A549 (cell line): ENCODE measurements at regions not wholly inside any gene's neighbourhood (a gene's known extent, or its start where the extent isn't known, plus 50 kb on each side); places are given as distances from the start of the nearest gene placed in this dataset.

ENCODE experiments used
- BHLHE40 ChIP-seq: IDR thresholded peaks from 2 replicates; pipeline ENCODE4 v1.6.1; 2012; ENCODE audit warnings: low read depth, low read length, inconsistent platforms
- EP300 ChIP-seq, 2 experiments: fragments of >200 bp; sonication (Bioruptor Twin); formaldehyde crosslinking; IDR thresholded peaks; 2 replicates in 1 of 2; 3 replicates in 1 of 2; pipeline ENCODE4 v1.6.1; 2016 to 2017
- ESRRA ChIP-seq: fragments of 150-350 bp; IDR thresholded peaks from 2 replicates; pipeline ENCODE4 v1.6.1; 2014; ENCODE audit warnings: mild to moderate bottlenecking, low read length, borderline replicate concordance
- HDAC2 ChIP-seq: fragments of 200-600 bp; sonication (generic); IDR thresholded peaks from 2 replicates; pipeline ENCODE4 v1.6.1; 2016
- KDM1A ChIP-seq: fragments of 200-600 bp; sonication (generic); IDR thresholded peaks from 2 replicates; pipeline ENCODE4 v1.6.1; 2016; ENCODE audit warnings: low read depth, mild to moderate bottlenecking
- MAFK ChIP-seq: fragments of 450-650 bp; IDR thresholded peaks from 2 replicates; pipeline ENCODE4 v1.6.1; 2014; ENCODE audit not compliant: partially characterized antibody
- POLR2A ChIP-seq: IDR thresholded peaks from 2 replicates; pipeline ENCODE4 v1.6.1; 2012; ENCODE audit warnings: mild to moderate bottlenecking, low read length
- RNF2 ChIP-seq: fragments of 200-600 bp; sonication (generic); IDR thresholded peaks from 2 replicates; pipeline ENCODE4 v1.6.1; 2016; ENCODE audit warnings: low read depth, mild to moderate bottlenecking, antibody characterized with exemption, moderate library complexity, borderline replicate concordance
- SREBF2 ChIP-seq: fragments of 450-650 bp; IDR thresholded peaks from 2 replicates; pipeline ENCODE4 v1.6.1; 2014; ENCODE audit warnings: mild to moderate bottlenecking, moderate library complexity
- TF ChIP-seq, protein P1 (sequence below): fragments of >200 bp; sonication (Bioruptor Twin); formaldehyde crosslinking; IDR thresholded peaks from 3 replicates; pipeline ENCODE4 v1.6.1; 2016
- TF ChIP-seq, protein P2 (sequence below): fragments of >200 bp; sonication (Bioruptor Twin); formaldehyde crosslinking; IDR thresholded peaks from 3 replicates; pipeline ENCODE4 v1.5.1; 2016
- TF ChIP-seq, protein P3 (sequence below): fragments of 200-600 bp; sonication (generic); IDR thresholded peaks from 2 replicates; pipeline ENCODE4 v1.6.1; 2016; ENCODE audit warnings: antibody characterized with exemption, mild to moderate bottlenecking, moderate library complexity

DNA sequence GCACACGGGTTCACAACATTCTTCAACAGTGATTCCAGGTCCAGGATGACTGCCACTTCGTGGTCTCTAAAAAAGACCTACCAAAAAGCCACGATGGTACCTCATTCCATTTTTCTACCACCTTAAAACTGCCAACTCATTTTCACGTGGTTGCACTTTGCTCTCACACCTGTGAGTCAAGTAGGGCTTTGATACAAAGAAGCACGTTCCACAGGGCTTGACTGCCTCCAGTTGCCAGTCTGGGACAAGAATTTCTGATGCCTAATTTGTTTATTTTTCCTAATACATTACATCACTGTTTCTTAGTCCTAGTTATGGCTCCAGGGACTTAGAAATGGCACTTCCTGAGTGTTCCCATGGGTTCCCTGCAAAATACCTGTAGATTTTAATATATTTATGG is 911.6 kb upstream of the EEF2KMT start:
- TF ChIP-seq, protein P1, sequence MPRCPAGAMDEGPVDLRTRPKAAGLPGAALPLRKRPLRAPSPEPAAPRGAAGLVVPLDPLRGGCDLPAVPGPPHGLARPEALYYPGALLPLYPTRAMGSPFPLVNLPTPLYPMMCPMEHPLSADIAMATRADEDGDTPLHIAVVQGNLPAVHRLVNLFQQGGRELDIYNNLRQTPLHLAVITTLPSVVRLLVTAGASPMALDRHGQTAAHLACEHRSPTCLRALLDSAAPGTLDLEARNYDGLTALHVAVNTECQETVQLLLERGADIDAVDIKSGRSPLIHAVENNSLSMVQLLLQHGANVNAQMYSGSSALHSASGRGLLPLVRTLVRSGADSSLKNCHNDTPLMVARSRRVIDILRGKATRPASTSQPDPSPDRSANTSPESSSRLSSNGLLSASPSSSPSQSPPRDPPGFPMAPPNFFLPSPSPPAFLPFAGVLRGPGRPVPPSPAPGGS = no peak
- TF ChIP-seq HDAC2 = no peak
- TF ChIP-seq, protein P2, sequence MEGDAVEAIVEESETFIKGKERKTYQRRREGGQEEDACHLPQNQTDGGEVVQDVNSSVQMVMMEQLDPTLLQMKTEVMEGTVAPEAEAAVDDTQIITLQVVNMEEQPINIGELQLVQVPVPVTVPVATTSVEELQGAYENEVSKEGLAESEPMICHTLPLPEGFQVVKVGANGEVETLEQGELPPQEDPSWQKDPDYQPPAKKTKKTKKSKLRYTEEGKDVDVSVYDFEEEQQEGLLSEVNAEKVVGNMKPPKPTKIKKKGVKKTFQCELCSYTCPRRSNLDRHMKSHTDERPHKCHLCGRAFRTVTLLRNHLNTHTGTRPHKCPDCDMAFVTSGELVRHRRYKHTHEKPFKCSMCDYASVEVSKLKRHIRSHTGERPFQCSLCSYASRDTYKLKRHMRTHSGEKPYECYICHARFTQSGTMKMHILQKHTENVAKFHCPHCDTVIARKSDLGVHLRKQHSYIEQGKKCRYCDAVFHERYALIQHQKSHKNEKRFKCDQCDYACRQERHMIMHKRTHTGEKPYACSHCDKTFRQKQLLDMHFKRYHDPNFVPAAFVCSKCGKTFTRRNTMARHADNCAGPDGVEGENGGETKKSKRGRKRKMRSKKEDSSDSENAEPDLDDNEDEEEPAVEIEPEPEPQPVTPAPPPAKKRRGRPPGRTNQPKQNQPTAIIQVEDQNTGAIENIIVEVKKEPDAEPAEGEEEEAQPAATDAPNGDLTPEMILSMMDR = no peak
- TF ChIP-seq ESRRA = no peak
- TF ChIP-seq, protein P3, sequence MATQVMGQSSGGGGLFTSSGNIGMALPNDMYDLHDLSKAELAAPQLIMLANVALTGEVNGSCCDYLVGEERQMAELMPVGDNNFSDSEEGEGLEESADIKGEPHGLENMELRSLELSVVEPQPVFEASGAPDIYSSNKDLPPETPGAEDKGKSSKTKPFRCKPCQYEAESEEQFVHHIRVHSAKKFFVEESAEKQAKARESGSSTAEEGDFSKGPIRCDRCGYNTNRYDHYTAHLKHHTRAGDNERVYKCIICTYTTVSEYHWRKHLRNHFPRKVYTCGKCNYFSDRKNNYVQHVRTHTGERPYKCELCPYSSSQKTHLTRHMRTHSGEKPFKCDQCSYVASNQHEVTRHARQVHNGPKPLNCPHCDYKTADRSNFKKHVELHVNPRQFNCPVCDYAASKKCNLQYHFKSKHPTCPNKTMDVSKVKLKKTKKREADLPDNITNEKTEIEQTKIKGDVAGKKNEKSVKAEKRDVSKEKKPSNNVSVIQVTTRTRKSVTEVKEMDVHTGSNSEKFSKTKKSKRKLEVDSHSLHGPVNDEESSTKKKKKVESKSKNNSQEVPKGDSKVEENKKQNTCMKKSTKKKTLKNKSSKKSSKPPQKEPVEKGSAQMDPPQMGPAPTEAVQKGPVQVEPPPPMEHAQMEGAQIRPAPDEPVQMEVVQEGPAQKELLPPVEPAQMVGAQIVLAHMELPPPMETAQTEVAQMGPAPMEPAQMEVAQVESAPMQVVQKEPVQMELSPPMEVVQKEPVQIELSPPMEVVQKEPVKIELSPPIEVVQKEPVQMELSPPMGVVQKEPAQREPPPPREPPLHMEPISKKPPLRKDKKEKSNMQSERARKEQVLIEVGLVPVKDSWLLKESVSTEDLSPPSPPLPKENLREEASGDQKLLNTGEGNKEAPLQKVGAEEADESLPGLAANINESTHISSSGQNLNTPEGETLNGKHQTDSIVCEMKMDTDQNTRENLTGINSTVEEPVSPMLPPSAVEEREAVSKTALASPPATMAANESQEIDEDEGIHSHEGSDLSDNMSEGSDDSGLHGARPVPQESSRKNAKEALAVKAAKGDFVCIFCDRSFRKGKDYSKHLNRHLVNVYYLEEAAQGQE = no peak
- no peak for TF ChIP-seq KDM1A
- no peak for TF ChIP-seq POLR2A
- no peak for TF ChIP-seq EP300 (IDR thresholded peaks at IDR 0.05)
- TF ChIP-seq MAFK = no peak
- TF ChIP-seq BHLHE40 = no peak
- TF ChIP-seq SREBF2 = no peak
- no peak for TF ChIP-seq RNF2
